HG03521 (cell line): ENCODE measurements at regions not wholly inside any gene's neighbourhood (a gene's known extent, or its start where the extent isn't known, plus 50 kb on each side); places are given as distances from the start of the nearest gene placed in this dataset.

Experiments
- ATAC-seq: cut with Tn5 transposase; IDR thresholded peaks from one replicate; pipeline ENCODE4 v1.9.1; 2021; ENCODE audit warnings: mild to moderate bottlenecking, moderate library complexity; ENCODE audit not compliant: unreplicated experiment

- ATAC-seq, result no peak
Measured at GRCh38 chr11:122062763-122063162, 53.3 kb downstream of the BLID start.

GRCh38 chr11:122059565-122059964 is 56.5 kb downstream of the BLID start:
- no peak for ATAC-seq

- ATAC-seq, result no peak
Measured at GRCh38 chr11:122050021-122050690, 65.9 kb downstream of the BLID start.

- ATAC-seq, result no peak
Measured at GRCh38 chr11:122048401-122048800, 67.6 kb downstream of the BLID start.

GRCh38 chr11:122046846-122047245 is 69.2 kb downstream of the BLID start:
- no peak for ATAC-seq

GRCh38 chr11:122046438-122046837 is 69.6 kb downstream of the BLID start:
- no peak for ATAC-seq

GRCh38 chr11:122045181-122045586 is 70.8 kb downstream of the BLID start:
- ATAC-seq, result no peak

GRCh38 chr11:122044086-122044485 is 71.9 kb downstream of the BLID start:
- ATAC-seq, result no peak

GRCh38 chr11:122042981-122043380 is 73.0 kb downstream of the BLID start:
- no peak for ATAC-seq

- no peak for ATAC-seq
Measured at GRCh38 chr11:122040464-122040863, 75.6 kb downstream of the BLID start.

GRCh38 chr11:122038543-122038942 is 77.5 kb downstream of the BLID start:
- no peak for ATAC-seq

- no peak for ATAC-seq
Measured at GRCh38 chr11:122037911-122038310, 78.1 kb downstream of the BLID start.

GRCh38 chr11:122036493-122036892 is 79.5 kb downstream of the BLID start:
- no peak for ATAC-seq

- no peak for ATAC-seq
Measured at GRCh38 chr11:122036018-122036417, 80.0 kb downstream of the BLID start.

GRCh38 chr11:122033631-122034030 is 82.4 kb downstream of the BLID start:
- ATAC-seq, result no peak

GRCh38 chr11:122033193-122033592 is 82.8 kb downstream of the BLID start:
- ATAC-seq, result no peak

- no peak for ATAC-seq
Measured at GRCh38 chr11:122032317-122032716, 83.7 kb downstream of the BLID start.

- no peak for ATAC-seq
Measured at GRCh38 chr11:122031813-122032212, 84.2 kb downstream of the BLID start.

GRCh38 chr11:122030286-122030685 is 85.7 kb downstream of the BLID start:
- ATAC-seq, result no peak

GRCh38 chr11:122028545-122028944 is 87.5 kb downstream of the BLID start:
- ATAC-seq, result no peak

- no peak for ATAC-seq
Measured at GRCh38 chr11:122028036-122028435, 88.0 kb downstream of the BLID start.

GRCh38 chr11:122025757-122026156 is 90.3 kb downstream of the BLID start:
- ATAC-seq, result no peak

GRCh38 chr11:122024278-122024677 is 91.7 kb downstream of the BLID start:
- ATAC-seq, result no peak
